ENCODE measurements at regions not wholly inside any gene's neighbourhood (a gene's known extent, or its start where the extent isn't known, plus 50 kb on each side); places are given as distances from the start of the nearest gene placed in this dataset.

- TF ChIP-seq EZH2phosphoT487 (IDR thresholded peaks at IDR 0.05) (no peak), EZH2 (IDR thresholded peaks at IDR 0.05) (no peak)
- TF ChIP-seq, protein P1, sequence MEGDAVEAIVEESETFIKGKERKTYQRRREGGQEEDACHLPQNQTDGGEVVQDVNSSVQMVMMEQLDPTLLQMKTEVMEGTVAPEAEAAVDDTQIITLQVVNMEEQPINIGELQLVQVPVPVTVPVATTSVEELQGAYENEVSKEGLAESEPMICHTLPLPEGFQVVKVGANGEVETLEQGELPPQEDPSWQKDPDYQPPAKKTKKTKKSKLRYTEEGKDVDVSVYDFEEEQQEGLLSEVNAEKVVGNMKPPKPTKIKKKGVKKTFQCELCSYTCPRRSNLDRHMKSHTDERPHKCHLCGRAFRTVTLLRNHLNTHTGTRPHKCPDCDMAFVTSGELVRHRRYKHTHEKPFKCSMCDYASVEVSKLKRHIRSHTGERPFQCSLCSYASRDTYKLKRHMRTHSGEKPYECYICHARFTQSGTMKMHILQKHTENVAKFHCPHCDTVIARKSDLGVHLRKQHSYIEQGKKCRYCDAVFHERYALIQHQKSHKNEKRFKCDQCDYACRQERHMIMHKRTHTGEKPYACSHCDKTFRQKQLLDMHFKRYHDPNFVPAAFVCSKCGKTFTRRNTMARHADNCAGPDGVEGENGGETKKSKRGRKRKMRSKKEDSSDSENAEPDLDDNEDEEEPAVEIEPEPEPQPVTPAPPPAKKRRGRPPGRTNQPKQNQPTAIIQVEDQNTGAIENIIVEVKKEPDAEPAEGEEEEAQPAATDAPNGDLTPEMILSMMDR (IDR thresholded peaks at IDR 0.05), result no peak
- Histone ChIP-seq H3K27me3 (no peaks in the 10 kb centered on the region), H3F3A (ENCODE audit: low read depth) (no peaks in the 10 kb centered on the region), H3K4me2 (no peak overlapping the region), H3K9ac (no peak overlapping the region), H3K4me3 (no peak overlapping the region), H3K36me3 (no peaks in the 10 kb centered on the region), H3K79me2 (ENCODE audit: low read depth) (no peaks in the 10 kb centered on the region), H2AFZ (replicated peaks) (no peak overlapping the region), H3K4me1 (peaks cover 11% of the 10 kb centered on the region), H3K27ac (no peak overlapping the region), H4K20me1 (ENCODE audit: low read depth) (no peaks in the 10 kb centered on the region), H3K9me3 (ENCODE audit: low read depth) (no peaks in the 10 kb centered on the region)
- no peaks in the 10 kb centered on the region for H3K27me3 Mint-ChIP-seq (ENCODE audit: insufficient read depth, low read depth)
- H3K9me3 Mint-ChIP-seq, result no peaks in the 10 kb centered on the region
- H3K4me3 Mint-ChIP-seq, result no peak overlapping the region
- no peak for DNase-seq (ENCODE audit: low spot score)
- H3K36me3 Mint-ChIP-seq, result no peaks in the 10 kb centered on the region
- no peak overlapping the region for H3K27ac Mint-ChIP-seq
- peaks cover 51% of the 10 kb centered on the region for H3K4me1 Mint-ChIP-seq
Measured at GRCh38 chr13:53522034-53522433, 493.4 kb downstream of the OLFM4 start.

DNA sequence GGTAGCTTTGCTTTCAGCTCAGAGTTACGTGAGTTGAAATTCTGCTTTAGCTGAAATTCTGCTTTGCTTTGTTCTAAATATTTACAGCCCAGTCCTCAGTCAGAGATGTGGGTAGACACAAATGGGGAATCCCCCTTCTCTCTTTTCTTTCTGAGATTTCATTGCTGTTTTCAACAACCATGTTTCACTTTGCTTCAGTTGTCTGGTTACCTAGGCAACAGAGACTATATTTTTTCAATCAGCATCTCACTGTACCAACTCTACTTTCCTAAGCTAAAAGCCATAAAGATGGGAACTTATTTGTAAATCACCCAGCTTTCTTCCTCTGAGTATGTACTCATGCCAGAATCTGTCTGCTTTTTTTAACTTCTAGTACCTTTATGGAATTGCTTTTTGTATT, 509.0 kb downstream of the OLFM4 start:
- H3K4me3 Mint-ChIP-seq, result no peak overlapping the region
- peaks cover 9% of the 10 kb centered on the region for H3K4me1 Mint-ChIP-seq
- no peak overlapping the region for H3K27ac ChIP-seq
- no peak overlapping the region for H3K9ac ChIP-seq
- no peaks in the 10 kb centered on the region for H3K27me3 Mint-ChIP-seq (ENCODE audit: insufficient read depth, low read depth)
- H4K20me1 ChIP-seq (ENCODE audit: low read depth), result no peaks in the 10 kb centered on the region
- no peaks in the 10 kb centered on the region for H3K27me3 ChIP-seq
- H3K4me1 ChIP-seq, result no peaks in the 10 kb centered on the region
- no peaks in the 10 kb centered on the region for H3K79me2 ChIP-seq (ENCODE audit: low read depth)
- H3K27ac Mint-ChIP-seq, result no peak overlapping the region
- H3K9me3 Mint-ChIP-seq, result peaks cover 6% of the 10 kb centered on the region
- no peak overlapping the region for H3K4me2 ChIP-seq
- no peak for DNase-seq (ENCODE audit: low spot score)
- H3K9me3 ChIP-seq (ENCODE audit: low read depth), result no peaks in the 10 kb centered on the region
- TF ChIP-seq, protein P1 (IDR thresholded peaks at IDR 0.05), result no peak
- TF ChIP-seq EZH2 (IDR thresholded peaks at IDR 0.05) (no peak), EZH2phosphoT487 (IDR thresholded peaks at IDR 0.05) (no peak)
- no peak overlapping the region for H3K4me3 ChIP-seq
- no peaks in the 10 kb centered on the region for H3K36me3 ChIP-seq
- no peaks in the 10 kb centered on the region for H3K36me3 Mint-ChIP-seq
- no peaks in the 10 kb centered on the region for H3F3A ChIP-seq (ENCODE audit: low read depth)
- peak overlapping the region; percentile 6 for H2AFZ ChIP-seq (replicated peaks)

DNA sequence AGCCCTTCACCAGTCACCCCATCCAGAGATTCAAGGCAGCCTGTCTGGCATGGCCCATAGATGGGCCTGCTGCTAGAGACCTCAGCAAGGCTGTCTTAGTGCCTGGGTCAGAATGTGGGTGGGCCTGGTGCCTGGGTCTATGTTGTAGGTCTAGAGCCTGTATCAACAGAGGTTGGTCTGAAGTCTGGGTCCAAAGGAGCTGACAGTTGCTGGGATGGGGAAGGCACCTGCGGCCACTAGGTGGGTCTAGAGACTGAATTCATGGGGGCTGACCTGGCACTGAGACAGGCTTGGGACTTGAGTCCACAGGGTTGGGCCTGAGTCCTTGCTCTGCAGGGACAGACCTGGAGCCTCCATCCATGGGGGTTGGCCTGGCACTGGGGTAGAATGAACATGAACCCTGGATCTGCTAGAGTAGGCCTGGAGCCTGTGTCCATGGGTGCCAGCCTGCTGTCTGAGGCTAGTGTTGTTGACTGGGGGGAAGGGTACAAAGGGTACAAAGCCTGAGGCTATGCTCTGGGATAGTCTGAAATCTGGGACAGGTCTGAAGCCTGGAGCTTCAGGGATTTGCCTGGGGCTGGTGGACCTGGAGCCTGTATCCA, 516.8 kb downstream of the OLFM4 start:
- Histone ChIP-seq H3K9ac (no peak overlapping the region), H3K27ac (no peak overlapping the region), H4K20me1 (ENCODE audit: low read depth) (no peaks in the 10 kb centered on the region), H3F3A (ENCODE audit: low read depth) (no peaks in the 10 kb centered on the region), H3K4me1 (no peaks in the 10 kb centered on the region), H3K4me2 (no peak overlapping the region), H3K36me3 (no peaks in the 10 kb centered on the region), H3K4me3 (no peak overlapping the region), H3K79me2 (ENCODE audit: low read depth) (no peaks in the 10 kb centered on the region), H3K27me3 (no peaks in the 10 kb centered on the region), H3K9me3 (ENCODE audit: low read depth) (no peaks in the 10 kb centered on the region), H2AFZ (replicated peaks) (no peak overlapping the region)
- Mint-ChIP-seq H3K9me3 (no peaks in the 10 kb centered on the region), H3K4me3 (no peak overlapping the region), H3K27ac (no peak overlapping the region), H3K27me3 (ENCODE audit: insufficient read depth, low read depth) (peaks cover 2% of the 10 kb centered on the region), H3K4me1 (no peaks in the 10 kb centered on the region), H3K36me3 (peaks cover 4% of the 10 kb centered on the region)
- peak; percentile 10 for DNase-seq (ENCODE audit: low spot score)
- no peak for TF ChIP-seq EZH2 (IDR thresholded peaks at IDR 0.05)
- TF ChIP-seq, protein P1 (IDR thresholded peaks at IDR 0.05), result peak; percentile 25
- no peak for TF ChIP-seq EZH2phosphoT487 (IDR thresholded peaks at IDR 0.05)
